ENCODE measurements at regions not wholly inside any gene's neighbourhood (a gene's known extent, or its start where the extent isn't known, plus 50 kb on each side); places are given as distances from the start of the nearest gene placed in this dataset.

GRCh38 chr10:111515706-111516105 is 438.9 kb downstream of the ADRA2A start:
- no peak overlapping the region for H2AFZ ChIP-seq (ENCODE audit: low read length)

GRCh38 chr10:111516144-111516543 is 439.3 kb downstream of the ADRA2A start:
- Histone ChIP-seq H3K4me1 (ENCODE audit: insufficient read depth, low read length, poor library complexity, severe bottlenecking) (no peaks in the 10 kb centered on the region), H3K9me3 (ENCODE audit: insufficient read depth, low read depth, low read length) (no peaks in the 10 kb centered on the region), H3K9me2 (replicated peaks; ENCODE audit: low read depth, low read length) (no peaks in the 10 kb centered on the region), H3K9ac (ENCODE audit: low read depth, low read length, poor library complexity, severe bottlenecking) (no peak overlapping the region), H3K4me3 (ENCODE audit: low read length, poor library complexity, severe bottlenecking) (no peak overlapping the region), H3K79me2 (ENCODE audit: insufficient read depth, low read length) (no peaks in the 10 kb centered on the region), H4K20me1 (ENCODE audit: insufficient read depth, low read length, poor library complexity, severe bottlenecking) (no peaks in the 10 kb centered on the region), H3K27me3 (ENCODE audit: insufficient read depth, low read length, poor library complexity, severe bottlenecking) (no peaks in the 10 kb centered on the region), H3K4me2 (ENCODE audit: low read depth, low read length, poor library complexity, severe bottlenecking) (no peak overlapping the region), H3K36me3 (ENCODE audit: insufficient read depth, low read length) (no peaks in the 10 kb centered on the region), H3F3A (ENCODE audit: low read depth) (no peaks in the 10 kb centered on the region), H2AFZ (ENCODE audit: low read length) (no peak overlapping the region)
- TF ChIP-seq EZH2phosphoT487 (IDR thresholded peaks at IDR 0.05; ENCODE audit: borderline replicate concordance) (no peak), CTCF (conservative IDR thresholded peaks at IDR 0.05; ENCODE audit: low read length) (no peak)

More at GRCh38 chr10:111515706-111516105, 438.9 kb downstream of the ADRA2A start:
- no peaks in the 10 kb centered on the region for H3F3A ChIP-seq (ENCODE audit: low read depth)
- H3K79me2 ChIP-seq (ENCODE audit: insufficient read depth, low read length), result no peaks in the 10 kb centered on the region
- TF ChIP-seq CTCF (conservative IDR thresholded peaks at IDR 0.05; ENCODE audit: low read length) (no peak), EZH2phosphoT487 (IDR thresholded peaks at IDR 0.05; ENCODE audit: borderline replicate concordance) (no peak)
- H3K4me3 ChIP-seq (ENCODE audit: low read length, poor library complexity, severe bottlenecking), result no peak overlapping the region
- no peaks in the 10 kb centered on the region for H3K9me3 ChIP-seq (ENCODE audit: insufficient read depth, low read depth, low read length)
- H3K4me1 ChIP-seq (ENCODE audit: insufficient read depth, low read length, poor library complexity, severe bottlenecking), result no peaks in the 10 kb centered on the region
- H4K20me1 ChIP-seq (ENCODE audit: insufficient read depth, low read length, poor library complexity, severe bottlenecking), result no peaks in the 10 kb centered on the region
- H3K27me3 ChIP-seq (ENCODE audit: insufficient read depth, low read length, poor library complexity, severe bottlenecking), result no peaks in the 10 kb centered on the region
- H3K9me2 ChIP-seq (replicated peaks; ENCODE audit: low read depth, low read length), result no peaks in the 10 kb centered on the region
- no peaks in the 10 kb centered on the region for H3K36me3 ChIP-seq (ENCODE audit: insufficient read depth, low read length)
- H3K4me2 ChIP-seq (ENCODE audit: low read depth, low read length, poor library complexity, severe bottlenecking), result no peak overlapping the region
- H3K9ac ChIP-seq (ENCODE audit: low read depth, low read length, poor library complexity, severe bottlenecking), result no peak overlapping the region

- H3K36me3 ChIP-seq (ENCODE audit: insufficient read depth, low read length), result no peaks in the 10 kb centered on the region
- no peaks in the 10 kb centered on the region for H3K79me2 ChIP-seq (ENCODE audit: insufficient read depth, low read length)
- H3K4me1 ChIP-seq (ENCODE audit: insufficient read depth, low read length, poor library complexity, severe bottlenecking), result no peaks in the 10 kb centered on the region
- no peaks in the 10 kb centered on the region for H3K9me2 ChIP-seq (replicated peaks; ENCODE audit: low read depth, low read length)
- H3K9ac ChIP-seq (ENCODE audit: low read depth, low read length, poor library complexity, severe bottlenecking), result no peak overlapping the region
- H3F3A ChIP-seq (ENCODE audit: low read depth), result no peaks in the 10 kb centered on the region
- H4K20me1 ChIP-seq (ENCODE audit: insufficient read depth, low read length, poor library complexity, severe bottlenecking), result no peaks in the 10 kb centered on the region
- no peak overlapping the region for H2AFZ ChIP-seq (ENCODE audit: low read length)
- no peak overlapping the region for H3K4me3 ChIP-seq (ENCODE audit: low read length, poor library complexity, severe bottlenecking)
- no peaks in the 10 kb centered on the region for H3K9me3 ChIP-seq (ENCODE audit: insufficient read depth, low read depth, low read length)
- no peaks in the 10 kb centered on the region for H3K27me3 ChIP-seq (ENCODE audit: insufficient read depth, low read length, poor library complexity, severe bottlenecking)
- H3K4me2 ChIP-seq (ENCODE audit: low read depth, low read length, poor library complexity, severe bottlenecking), result no peak overlapping the region
- TF ChIP-seq CTCF (conservative IDR thresholded peaks at IDR 0.05; ENCODE audit: low read length) (no peak), EZH2phosphoT487 (IDR thresholded peaks at IDR 0.05; ENCODE audit: borderline replicate concordance) (no peak)
Measured at GRCh38 chr10:111522141-111522540, 445.3 kb downstream of the ADRA2A start.

All from Loucy (cell line).